Erythroblast (primary cell): ENCODE measurements at regions not wholly inside any gene's neighbourhood (a gene's known extent, or its start where the extent isn't known, plus 50 kb on each side); places are given as distances from the start of the nearest gene placed in this dataset.

Source experiments
- DNase-seq, 2 experiments: peaks; one replicate each; lab custom pipeline; 2025; lab: John Stamatoyannopoulos, UW
- GATA1 ChIP-seq: IDR thresholded peaks from 2 replicates; pipeline ENCODE4 v1.6.1; 2011; ENCODE audit warnings: low read depth, mild to moderate bottlenecking, control low read depth, low read length, moderate library complexity
- POLR2A ChIP-seq: IDR thresholded peaks from 2 replicates; pipeline ENCODE4 v1.6.1; 2011; ENCODE audit warnings: mild to moderate bottlenecking, low read length

- TF ChIP-seq POLR2A = no peak
- no peak for TF ChIP-seq GATA1
- DNase-seq = peak; percentile 10 to 57
These were observed 161.2 kb upstream of the IRX3 start for GRCh38 chr16:54447576-54448440.

- DNase-seq = no peak
- no peak for TF ChIP-seq POLR2A
- TF ChIP-seq GATA1 = no peak
These were observed 160.1 kb upstream of the IRX3 start for GRCh38 chr16:54446639-54447038.

GRCh38 chr16:54444851-54445458, 158.4 kb upstream of the IRX3 start:
- DNase-seq = no peak

GRCh38 chr16:54443839-54444238, 157.3 kb upstream of the IRX3 start:
- DNase-seq = no peak
- TF ChIP-seq GATA1 (no peak), POLR2A (no peak)

More at GRCh38 chr16:54444851-54445458, 158.4 kb upstream of the IRX3 start:
- no peak for TF ChIP-seq POLR2A
- TF ChIP-seq GATA1 = no peak

- no peak for TF ChIP-seq POLR2A
- no peak for TF ChIP-seq GATA1
- DNase-seq = no peak
These were observed 156.8 kb upstream of the IRX3 start for GRCh38 chr16:54443352-54443751.

- TF ChIP-seq GATA1 = no peak
- no peak for TF ChIP-seq POLR2A
- no peak for DNase-seq
These were observed 156.3 kb upstream of the IRX3 start for GRCh38 chr16:54442864-54443263.

GRCh38 chr16:54438469-54438868, 151.9 kb upstream of the IRX3 start:
- DNase-seq = no peak
- TF ChIP-seq GATA1 (no peak), POLR2A (no peak)

GRCh38 chr16:54437921-54438320, 151.3 kb upstream of the IRX3 start:
- no peak for DNase-seq
- TF ChIP-seq POLR2A = no peak
- TF ChIP-seq GATA1 = no peak

- TF ChIP-seq POLR2A (no peak), GATA1 (no peak)
- no peak for DNase-seq
These were observed 150.8 kb upstream of the IRX3 start for GRCh38 chr16:54437401-54437800.

GRCh38 chr16:54436346-54436745, 149.8 kb upstream of the IRX3 start:
- no peak for DNase-seq
- no peak for TF ChIP-seq GATA1
- TF ChIP-seq POLR2A = no peak

- TF ChIP-seq GATA1 = no peak
- no peak for TF ChIP-seq POLR2A
- no peak for DNase-seq
These were observed 148.3 kb upstream of the IRX3 start for GRCh38 chr16:54434859-54435258.

GRCh38 chr16:54432897-54433229, 146.3 kb upstream of the IRX3 start:
- TF ChIP-seq GATA1 (no peak), POLR2A (no peak)

GRCh38 chr16:54431997-54432896, 145.7 kb upstream of the IRX3 start:
- no peak for DNase-seq
- no peak for TF ChIP-seq GATA1
- no peak for TF ChIP-seq POLR2A

More at GRCh38 chr16:54432897-54433229, 146.3 kb upstream of the IRX3 start:
- DNase-seq = no peak
